ENCODE measurements at regions not wholly inside any gene's neighbourhood (a gene's known extent, or its start where the extent isn't known, plus 50 kb on each side); places are given as distances from the start of the nearest gene placed in this dataset.

DNA sequence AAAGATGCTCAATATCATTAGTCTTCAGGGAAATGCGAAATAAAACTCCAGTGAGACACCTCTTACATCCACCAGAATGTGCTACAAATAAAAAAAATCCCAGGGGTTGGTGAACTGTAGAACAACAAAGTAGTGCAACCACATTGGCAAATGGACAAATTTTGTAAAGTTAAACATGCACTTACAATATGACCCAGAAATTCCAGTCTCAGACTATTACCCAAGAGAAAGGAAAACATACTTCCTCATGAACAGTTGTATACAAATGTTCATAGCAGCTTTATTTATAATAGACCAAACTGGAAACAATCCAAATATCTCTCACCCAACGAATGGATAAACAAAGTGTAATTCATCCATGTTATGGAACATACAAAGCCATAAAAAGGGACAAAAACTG lies 239.5 kb downstream of the ABCC12 start:
- Histone ChIP-seq H4K20me1 (replicated peaks; ENCODE audit: insufficient read depth) (no peaks in the 10 kb centered on the region), H3K27ac (ENCODE audit: low read depth) (no peak overlapping the region), H3K4me1 (ENCODE audit: insufficient read depth) (no peaks in the 10 kb centered on the region), H3F3A (replicated peaks; ENCODE audit: low read depth) (no peaks in the 10 kb centered on the region), H3K36me3 (ENCODE audit: insufficient read depth) (no peaks in the 10 kb centered on the region), H3K9me2 (ENCODE audit: insufficient read depth) (no peaks in the 10 kb centered on the region), H3K27me3 (ENCODE audit: insufficient read depth) (no peaks in the 10 kb centered on the region), H2AFZ (no peak overlapping the region), H3K4me2 (no peak overlapping the region), H3K79me2 (replicated peaks; ENCODE audit: insufficient read depth) (no peaks in the 10 kb centered on the region), H3K4me3 (no peak overlapping the region)
- no peaks in the 10 kb centered on the region for H3K27me3 Mint-ChIP-seq (ENCODE audit: insufficient read depth, low read depth, poor library complexity)
- no peak for DNase-seq (ENCODE audit: low spot score)
- ATAC-seq: no peak
- TF ChIP-seq ETS1 (IDR thresholded peaks at IDR 0.05): no peak
- no peak for TF ChIP-seq CREB1 (CRISPR knock-in tag; IDR thresholded peaks at IDR 0.05; ENCODE audit: low read depth)
- no peaks in the 10 kb centered on the region for H3K36me3 Mint-ChIP-seq (ENCODE audit: low read depth)
- no peak overlapping the region for H3K27ac Mint-ChIP-seq
- H3K9me3 Mint-ChIP-seq: peaks cover 28% of the 10 kb centered on the region
- H3K4me1 Mint-ChIP-seq: no peaks in the 10 kb centered on the region
- H3K4me3 Mint-ChIP-seq: no peak overlapping the region

DNA sequence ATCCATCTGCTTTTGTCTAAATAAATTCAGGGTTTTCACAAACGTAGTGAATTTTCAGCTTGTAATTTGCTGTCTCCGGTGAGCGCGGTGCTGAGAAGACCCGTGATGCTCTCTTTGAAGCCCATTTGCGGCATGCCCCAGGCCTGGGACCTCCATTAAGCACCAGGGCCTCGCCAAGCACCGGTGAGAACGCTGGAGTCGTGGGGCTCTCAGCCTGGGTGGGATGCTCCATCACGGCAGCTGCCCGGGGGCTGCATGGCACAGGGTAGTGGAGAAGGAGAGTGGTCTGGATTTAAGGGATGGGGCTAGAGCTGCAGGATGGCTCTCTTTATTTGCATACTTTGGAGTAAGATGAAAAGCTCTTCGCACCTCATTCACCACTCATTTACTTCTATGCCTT lies 248.7 kb downstream of the ABCC12 start:
- ATAC-seq: no peak
- no peaks in the 10 kb centered on the region for H3K79me2 ChIP-seq (replicated peaks; ENCODE audit: insufficient read depth)
- no peak overlapping the region for H3K27ac Mint-ChIP-seq
- TF ChIP-seq, protein P1, sequence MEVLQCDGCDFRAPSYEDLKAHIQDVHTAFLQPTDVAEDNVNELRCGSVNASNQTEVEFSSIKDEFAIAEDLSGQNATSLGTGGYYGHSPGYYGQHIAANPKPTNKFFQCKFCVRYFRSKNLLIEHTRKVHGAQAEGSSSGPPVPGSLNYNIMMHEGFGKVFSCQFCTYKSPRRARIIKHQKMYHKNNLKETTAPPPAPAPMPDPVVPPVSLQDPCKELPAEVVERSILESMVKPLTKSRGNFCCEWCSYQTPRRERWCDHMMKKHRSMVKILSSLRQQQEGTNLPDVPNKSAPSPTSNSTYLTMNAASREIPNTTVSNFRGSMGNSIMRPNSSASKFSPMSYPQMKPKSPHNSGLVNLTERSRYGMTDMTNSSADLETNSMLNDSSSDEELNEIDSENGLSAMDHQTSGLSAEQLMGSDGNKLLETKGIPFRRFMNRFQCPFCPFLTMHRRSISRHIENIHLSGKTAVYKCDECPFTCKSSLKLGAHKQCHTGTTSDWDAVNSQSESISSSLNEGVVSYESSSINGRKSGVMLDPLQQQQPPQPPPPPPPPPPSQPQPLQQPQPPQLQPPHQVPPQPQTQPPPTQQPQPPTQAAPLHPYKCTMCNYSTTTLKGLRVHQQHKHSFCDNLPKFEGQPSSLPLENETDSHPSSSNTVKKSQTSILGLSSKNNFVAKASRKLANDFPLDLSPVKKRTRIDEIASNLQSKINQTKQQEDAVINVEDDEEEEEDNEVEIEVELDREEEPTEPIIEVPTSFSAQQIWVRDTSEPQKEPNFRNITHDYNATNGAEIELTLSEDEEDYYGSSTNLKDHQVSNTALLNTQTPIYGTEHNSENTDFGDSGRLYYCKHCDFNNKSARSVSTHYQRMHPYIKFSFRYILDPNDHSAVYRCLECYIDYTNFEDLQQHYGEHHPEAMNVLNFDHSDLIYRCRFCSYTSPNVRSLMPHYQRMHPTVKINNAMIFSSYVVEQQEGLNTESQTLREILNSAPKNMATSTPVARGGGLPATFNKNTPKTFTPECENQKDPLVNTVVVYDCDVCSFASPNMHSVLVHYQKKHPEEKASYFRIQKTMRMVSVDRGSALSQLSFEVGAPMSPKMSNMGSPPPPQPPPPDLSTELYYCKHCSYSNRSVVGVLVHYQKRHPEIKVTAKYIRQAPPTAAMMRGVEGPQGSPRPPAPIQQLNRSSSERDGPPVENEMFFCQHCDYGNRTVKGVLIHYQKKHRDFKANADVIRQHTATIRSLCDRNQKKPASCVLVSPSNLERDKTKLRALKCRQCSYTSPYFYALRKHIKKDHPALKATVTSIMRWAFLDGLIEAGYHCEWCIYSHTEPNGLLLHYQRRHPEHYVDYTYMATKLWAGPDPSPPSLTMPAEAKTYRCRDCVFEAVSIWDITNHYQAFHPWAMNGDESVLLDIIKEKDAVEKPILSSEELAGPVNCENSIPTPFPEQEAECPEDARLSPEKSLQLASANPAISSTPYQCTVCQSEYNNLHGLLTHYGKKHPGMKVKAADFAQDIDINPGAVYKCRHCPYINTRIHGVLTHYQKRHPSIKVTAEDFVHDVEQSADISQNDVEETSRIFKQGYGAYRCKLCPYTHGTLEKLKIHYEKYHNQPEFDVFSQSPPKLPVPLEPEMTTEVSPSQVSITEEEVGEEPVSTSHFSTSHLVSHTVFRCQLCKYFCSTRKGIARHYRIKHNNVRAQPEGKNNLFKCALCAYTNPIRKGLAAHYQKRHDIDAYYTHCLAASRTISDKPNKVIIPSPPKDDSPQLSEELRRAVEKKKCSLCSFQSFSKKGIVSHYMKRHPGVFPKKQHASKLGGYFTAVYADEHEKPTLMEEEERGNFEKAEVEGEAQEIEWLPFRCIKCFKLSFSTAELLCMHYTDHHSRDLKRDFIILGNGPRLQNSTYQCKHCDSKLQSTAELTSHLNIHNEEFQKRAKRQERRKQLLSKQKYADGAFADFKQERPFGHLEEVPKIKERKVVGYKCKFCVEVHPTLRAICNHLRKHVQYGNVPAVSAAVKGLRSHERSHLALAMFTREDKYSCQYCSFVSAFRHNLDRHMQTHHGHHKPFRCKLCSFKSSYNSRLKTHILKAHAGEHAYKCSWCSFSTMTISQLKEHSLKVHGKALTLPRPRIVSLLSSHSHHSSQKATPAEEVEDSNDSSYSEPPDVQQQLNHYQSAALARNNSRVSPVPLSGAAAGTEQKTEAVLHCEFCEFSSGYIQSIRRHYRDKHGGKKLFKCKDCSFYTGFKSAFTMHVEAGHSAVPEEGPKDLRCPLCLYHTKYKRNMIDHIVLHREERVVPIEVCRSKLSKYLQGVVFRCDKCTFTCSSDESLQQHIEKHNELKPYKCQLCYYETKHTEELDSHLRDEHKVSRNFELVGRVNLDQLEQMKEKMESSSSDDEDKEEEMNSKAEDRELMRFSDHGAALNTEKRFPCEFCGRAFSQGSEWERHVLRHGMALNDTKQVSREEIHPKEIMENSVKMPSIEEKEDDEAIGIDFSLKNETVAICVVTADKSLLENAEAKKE (CRISPR knock-in tag; IDR thresholded peaks at IDR 0.05): no peak
- TF ChIP-seq, protein P2, sequence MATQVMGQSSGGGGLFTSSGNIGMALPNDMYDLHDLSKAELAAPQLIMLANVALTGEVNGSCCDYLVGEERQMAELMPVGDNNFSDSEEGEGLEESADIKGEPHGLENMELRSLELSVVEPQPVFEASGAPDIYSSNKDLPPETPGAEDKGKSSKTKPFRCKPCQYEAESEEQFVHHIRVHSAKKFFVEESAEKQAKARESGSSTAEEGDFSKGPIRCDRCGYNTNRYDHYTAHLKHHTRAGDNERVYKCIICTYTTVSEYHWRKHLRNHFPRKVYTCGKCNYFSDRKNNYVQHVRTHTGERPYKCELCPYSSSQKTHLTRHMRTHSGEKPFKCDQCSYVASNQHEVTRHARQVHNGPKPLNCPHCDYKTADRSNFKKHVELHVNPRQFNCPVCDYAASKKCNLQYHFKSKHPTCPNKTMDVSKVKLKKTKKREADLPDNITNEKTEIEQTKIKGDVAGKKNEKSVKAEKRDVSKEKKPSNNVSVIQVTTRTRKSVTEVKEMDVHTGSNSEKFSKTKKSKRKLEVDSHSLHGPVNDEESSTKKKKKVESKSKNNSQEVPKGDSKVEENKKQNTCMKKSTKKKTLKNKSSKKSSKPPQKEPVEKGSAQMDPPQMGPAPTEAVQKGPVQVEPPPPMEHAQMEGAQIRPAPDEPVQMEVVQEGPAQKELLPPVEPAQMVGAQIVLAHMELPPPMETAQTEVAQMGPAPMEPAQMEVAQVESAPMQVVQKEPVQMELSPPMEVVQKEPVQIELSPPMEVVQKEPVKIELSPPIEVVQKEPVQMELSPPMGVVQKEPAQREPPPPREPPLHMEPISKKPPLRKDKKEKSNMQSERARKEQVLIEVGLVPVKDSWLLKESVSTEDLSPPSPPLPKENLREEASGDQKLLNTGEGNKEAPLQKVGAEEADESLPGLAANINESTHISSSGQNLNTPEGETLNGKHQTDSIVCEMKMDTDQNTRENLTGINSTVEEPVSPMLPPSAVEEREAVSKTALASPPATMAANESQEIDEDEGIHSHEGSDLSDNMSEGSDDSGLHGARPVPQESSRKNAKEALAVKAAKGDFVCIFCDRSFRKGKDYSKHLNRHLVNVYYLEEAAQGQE (IDR thresholded peaks at IDR 0.05; ENCODE audit: unreplicated experiment): no peak
- TF ChIP-seq CREB1 (CRISPR knock-in tag; IDR thresholded peaks at IDR 0.05; ENCODE audit: low read depth) (no peak), STAT1 (IDR thresholded peaks at IDR 0.05; ENCODE audit: unreplicated experiment) (no peak), ZNF331 (CRISPR knock-in tag; IDR thresholded peaks at IDR 0.05; ENCODE audit: low read depth) (no peak), NANOG (IDR thresholded peaks at IDR 0.05; ENCODE audit: borderline replicate concordance) (no peak)
- TF ChIP-seq, protein P3, sequence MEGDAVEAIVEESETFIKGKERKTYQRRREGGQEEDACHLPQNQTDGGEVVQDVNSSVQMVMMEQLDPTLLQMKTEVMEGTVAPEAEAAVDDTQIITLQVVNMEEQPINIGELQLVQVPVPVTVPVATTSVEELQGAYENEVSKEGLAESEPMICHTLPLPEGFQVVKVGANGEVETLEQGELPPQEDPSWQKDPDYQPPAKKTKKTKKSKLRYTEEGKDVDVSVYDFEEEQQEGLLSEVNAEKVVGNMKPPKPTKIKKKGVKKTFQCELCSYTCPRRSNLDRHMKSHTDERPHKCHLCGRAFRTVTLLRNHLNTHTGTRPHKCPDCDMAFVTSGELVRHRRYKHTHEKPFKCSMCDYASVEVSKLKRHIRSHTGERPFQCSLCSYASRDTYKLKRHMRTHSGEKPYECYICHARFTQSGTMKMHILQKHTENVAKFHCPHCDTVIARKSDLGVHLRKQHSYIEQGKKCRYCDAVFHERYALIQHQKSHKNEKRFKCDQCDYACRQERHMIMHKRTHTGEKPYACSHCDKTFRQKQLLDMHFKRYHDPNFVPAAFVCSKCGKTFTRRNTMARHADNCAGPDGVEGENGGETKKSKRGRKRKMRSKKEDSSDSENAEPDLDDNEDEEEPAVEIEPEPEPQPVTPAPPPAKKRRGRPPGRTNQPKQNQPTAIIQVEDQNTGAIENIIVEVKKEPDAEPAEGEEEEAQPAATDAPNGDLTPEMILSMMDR (conservative IDR thresholded peaks at IDR 0.05; ENCODE audit: low read depth in 2 of 2): no peak

More for the DNA sequence above, 248.7 kb downstream of the ABCC12 start:
- Histone ChIP-seq H3K4me1 (ENCODE audit: insufficient read depth) (0 out of 2 replicates have a peak, but pooled peaks cover 6% of the 10 kb centered on the region), H2AFZ (no peak overlapping the region; the same call in 1 of the 2 replicates), H3K27ac (ENCODE audit: low read depth) (no peak overlapping the region), H4K20me1 (replicated peaks; ENCODE audit: insufficient read depth) (no peaks in the 10 kb centered on the region), H3K27me3 (ENCODE audit: insufficient read depth) (no peaks in the 10 kb centered on the region), H3F3A (replicated peaks; ENCODE audit: low read depth) (no peaks in the 10 kb centered on the region), H3K36me3 (ENCODE audit: insufficient read depth) (no peaks in the 10 kb centered on the region), H3K9me2 (ENCODE audit: insufficient read depth) (no peaks in the 10 kb centered on the region), H3K4me2 (no peak overlapping the region), H3K4me3 (no peak overlapping the region)
- Mint-ChIP-seq H3K27me3 (ENCODE audit: insufficient read depth, low read depth, poor library complexity) (peaks cover 3% of the 10 kb centered on the region), H3K9me3 (peaks cover 28% of the 10 kb centered on the region), H3K4me3 (no peak overlapping the region), H3K36me3 (ENCODE audit: low read depth) (no peaks in the 10 kb centered on the region), H3K4me1 (peaks cover 11% of the 10 kb centered on the region; the same call in 2 of the 3 replicates)
- no peak for DNase-seq (ENCODE audit: low spot score)
